Neuronal stem cell (in vitro differentiated cells): ENCODE measurements at regions not wholly inside any gene's neighbourhood (a gene's known extent, or its start where the extent isn't known, plus 50 kb on each side); places are given as distances from the start of the nearest gene placed in this dataset.

Source experiments
- DNase-seq: peaks from one replicate; pipeline ENCODE4 v3.0.0-alpha.2; 2013; ENCODE audit warnings: low spot score
- H2AFZ ChIP-seq: one replicate; pipeline ENCODE4 v1.6.1; 2013; ENCODE audit warnings: mild to moderate bottlenecking, low read length, inconsistent platforms
- H2AK5ac ChIP-seq: 2 replicates; pipeline ENCODE4 v1.6.1; 2013; ENCODE audit warnings: low read depth, mild to moderate bottlenecking, inconsistent platforms, low read length, moderate library complexity, mixed read lengths
- H2BK120ac ChIP-seq: 2 replicates; pipeline ENCODE4 v1.6.1; 2013; ENCODE audit warnings: low read depth, mild to moderate bottlenecking, inconsistent platforms, low read length, moderate library complexity, mixed read lengths
- H2BK12ac ChIP-seq: one replicate; pipeline ENCODE4 v1.6.1; 2013; ENCODE audit warnings: low read length, inconsistent platforms
- H2BK15ac ChIP-seq: 2 replicates; pipeline ENCODE4 v1.6.1; 2013; ENCODE audit warnings: mild to moderate bottlenecking, low read length, inconsistent platforms, mixed read lengths
- H2BK5ac ChIP-seq: one replicate; pipeline ENCODE4 v1.6.1; 2013; ENCODE audit warnings: inconsistent platforms, mild to moderate bottlenecking, low read length, moderate library complexity
- H3K14ac ChIP-seq: one replicate; pipeline ENCODE4 v1.6.1; 2013; ENCODE audit warnings: low read length, inconsistent platforms
- H3K18ac ChIP-seq: 2 replicates; pipeline ENCODE4 v1.6.1; 2013; ENCODE audit warnings: low read length, inconsistent platforms
- H3K23ac ChIP-seq: 2 replicates; pipeline ENCODE4 v1.6.1; 2013; ENCODE audit warnings: low read depth, mild to moderate bottlenecking, mixed read lengths, low read length, inconsistent platforms; ENCODE audit not compliant: poor library complexity
- H3K27ac ChIP-seq: replicated peaks from 3 replicates; pipeline ENCODE4 v1.5.1; 2013; ENCODE audit warnings: low read length, inconsistent platforms
- H3K27me3 ChIP-seq, 3 experiments: 2 replicates each; pipeline ENCODE4 v1.6.1; 2013; ENCODE audit warnings: low read length in 3 of 3, mild to moderate bottlenecking in 2 of 3, inconsistent platforms in 1 of 3, low read depth in 1 of 3, mixed read lengths in 1 of 3, moderate library complexity in 1 of 3; ENCODE audit not compliant: control insufficient read depth in 3 of 3, insufficient read depth in 3 of 3
- H3K36me3 ChIP-seq, 2 donors: replicated peaks in 1 of 2; 2 replicates each; pipeline ENCODE4 v1.6.1; 2013; ENCODE audit warnings: low read length in 2 of 2; ENCODE audit not compliant: control insufficient read depth in 2 of 2, insufficient read depth in 2 of 2
- H3K4ac ChIP-seq: 2 replicates; pipeline ENCODE4 v1.6.1; 2013; ENCODE audit warnings: inconsistent platforms, mild to moderate bottlenecking, low read length, moderate library complexity
- H3K4me1 ChIP-seq, 2 donors: 1 replicate in 1 of 2; 2 replicates in 1 of 2; pipeline ENCODE4 v1.6.1; 2013; ENCODE audit warnings: low read length in 2 of 2, low read depth in 1 of 2; ENCODE audit not compliant: control insufficient read depth in 2 of 2, insufficient read depth in 1 of 2
- H3K4me2 ChIP-seq: one replicate; pipeline ENCODE4 v1.6.1; 2013; ENCODE audit warnings: mild to moderate bottlenecking, low read length, inconsistent platforms; ENCODE audit not compliant: insufficient read depth, poor library complexity, severe bottlenecking
- H3K4me3 ChIP-seq, 2 donors: 2 replicates each; pipeline ENCODE4 v1.5.1; 2013; ENCODE audit warnings: low read length in 2 of 2, mild to moderate bottlenecking in 2 of 2, inconsistent platforms in 1 of 2, moderate library complexity in 1 of 2
- H3K79me1 ChIP-seq: one replicate; pipeline ENCODE4 v1.6.1; 2013; ENCODE audit warnings: low read depth, mild to moderate bottlenecking, inconsistent platforms, low read length, moderate library complexity
- H3K9ac ChIP-seq: one replicate; pipeline ENCODE4 v1.6.1; 2013; ENCODE audit warnings: mild to moderate bottlenecking, low read depth, low read length, inconsistent platforms; ENCODE audit not compliant: poor library complexity
- H3K9me3 ChIP-seq, 2 donors: replicated peaks in 1 of 2; 2 replicates each; pipeline versions ENCODE3 to v1.6.1; 2013; ENCODE audit warnings: low read length in 2 of 2, mild to moderate bottlenecking in 2 of 2, inconsistent platforms in 1 of 2, low read depth in 1 of 2, mixed read lengths in 1 of 2, moderate library complexity in 1 of 2; ENCODE audit not compliant: control insufficient read depth in 2 of 2, insufficient read depth in 1 of 2
- H4K8ac ChIP-seq: one replicate; pipeline ENCODE4 v1.6.1; 2013; ENCODE audit warnings: low read depth, mild to moderate bottlenecking, inconsistent platforms, low read length, moderate library complexity
- H4K91ac ChIP-seq: one replicate; pipeline ENCODE4 v1.6.1; 2013; ENCODE audit warnings: low read length, low read depth, mild to moderate bottlenecking, inconsistent platforms; ENCODE audit not compliant: poor library complexity
- WGBS, 2 donors: extraction: QIAGEN DNeasy Blood & Tissue Kit; methylation state at CpG; one replicate each; pipeline ENCODE4 v1.1.7; 2013; ENCODE audit warnings: missing lambda C conversion rate in 2 of 2, mixed read lengths in 1 of 2; ENCODE audit not compliant: insufficient read length in 2 of 2, insufficient replicate concordance in 1 of 2; ENCODE audit errors: extremely low coverage in 2 of 2; 5-methylcytosine and 5-hydroxymethylcytosine counted together

- Histone ChIP-seq H3K9me3 (no peaks in the 10 kb centered on the region), H2AK5ac (no peak overlapping the region), H3K79me1 (no peaks in the 10 kb centered on the region), H3K4me2 (no peak overlapping the region), H2BK5ac (no peak overlapping the region), H2BK12ac (no peak overlapping the region), H3K9ac (no peak overlapping the region), H4K91ac (no peak overlapping the region), H3K18ac (no peak overlapping the region), H2BK15ac (no peak overlapping the region), H4K8ac (no peak overlapping the region), H3K27ac (no peak overlapping the region), H3K36me3 (no peaks in the 10 kb centered on the region), H2AFZ (no peak overlapping the region), H3K23ac (no peak overlapping the region), H2BK120ac (no peak overlapping the region), H3K27me3 (no peaks in the 10 kb centered on the region), H3K4ac (no peak overlapping the region), H3K4me1 (no peaks in the 10 kb centered on the region), H3K14ac (no peak overlapping the region), H3K4me3 (no peak overlapping the region)
- DNase-seq, result no peak
Measured at GRCh38 chr2:56892382-56892781, 708.6 kb downstream of the CCDC85A start.

GRCh38 chr2:56898986-56899385 lies 715.2 kb downstream of the CCDC85A start:
- H2BK15ac ChIP-seq, result no peak overlapping the region
- no peak overlapping the region for H3K9ac ChIP-seq
- no peaks in the 10 kb centered on the region for H3K36me3 ChIP-seq
- no peak overlapping the region for H2AK5ac ChIP-seq
- no peak overlapping the region for H3K23ac ChIP-seq
- H3K27me3 ChIP-seq, result no peaks in the 10 kb centered on the region
- H2AFZ ChIP-seq, result no peak overlapping the region
- H3K27ac ChIP-seq, result no peak overlapping the region
- H2BK5ac ChIP-seq, result no peak overlapping the region
- H2BK120ac ChIP-seq, result no peak overlapping the region
- no peaks in the 10 kb centered on the region for H3K79me1 ChIP-seq
- H4K8ac ChIP-seq, result no peak overlapping the region
- no peak overlapping the region for H4K91ac ChIP-seq
- no peak overlapping the region for H3K4ac ChIP-seq
- no peak overlapping the region for H3K4me2 ChIP-seq
- no peak overlapping the region for H3K18ac ChIP-seq
- H3K9me3 ChIP-seq, result no peaks in the 10 kb centered on the region
- whole genome bisulfite sequencing, 2 donors, result no CpG with 5 or more reads among the region's 1 CpG
- H3K14ac ChIP-seq, result no peak overlapping the region
- H3K4me3 ChIP-seq, result no peak overlapping the region
- no peak overlapping the region for H2BK12ac ChIP-seq
- DNase-seq, result no peak
- no peaks in the 10 kb centered on the region for H3K4me1 ChIP-seq

GRCh38 chr2:56912490-56912889 lies 728.7 kb downstream of the CCDC85A start:
- H3K18ac ChIP-seq, result no peak overlapping the region
- no peaks in the 10 kb centered on the region for H3K79me1 ChIP-seq
- H3K14ac ChIP-seq, result no peak overlapping the region
- no peak overlapping the region for H2AK5ac ChIP-seq
- H3K4me3 ChIP-seq, result no peak overlapping the region
- no peak overlapping the region for H2BK120ac ChIP-seq
- H2AFZ ChIP-seq, result no peak overlapping the region
- H3K23ac ChIP-seq, result no peak overlapping the region
- no peak overlapping the region for H2BK12ac ChIP-seq
- no peaks in the 10 kb centered on the region for H3K4me1 ChIP-seq
- no peak for DNase-seq
- no peaks in the 10 kb centered on the region for H3K36me3 ChIP-seq
- H3K4me2 ChIP-seq, result no peak overlapping the region
- no peak overlapping the region for H4K8ac ChIP-seq
- no peak overlapping the region for H3K9ac ChIP-seq
- WGBS, 2 donors, result no CpG with 5 or more reads among the region's 4 CpGs
- no peak overlapping the region for H2BK5ac ChIP-seq
- no peaks in the 10 kb centered on the region for H3K27me3 ChIP-seq
- H3K4ac ChIP-seq, result no peak overlapping the region
- H4K91ac ChIP-seq, result no peak overlapping the region
- H3K9me3 ChIP-seq, result no peaks in the 10 kb centered on the region
- H2BK15ac ChIP-seq, result no peak overlapping the region
- H3K27ac ChIP-seq, result no peak overlapping the region

- no peak overlapping the region for H3K9ac ChIP-seq
- no peak overlapping the region for H3K27ac ChIP-seq
- H3K23ac ChIP-seq, result no peak overlapping the region
- no peak overlapping the region for H3K18ac ChIP-seq
- DNase-seq, result no peak
- H3K4ac ChIP-seq, result no peak overlapping the region
- no peak overlapping the region for H2BK15ac ChIP-seq
- H3K27me3 ChIP-seq, result no peaks in the 10 kb centered on the region
- H3K4me2 ChIP-seq, result no peak overlapping the region
- no peak overlapping the region for H2BK5ac ChIP-seq
- no peak overlapping the region for H4K91ac ChIP-seq
- H2AK5ac ChIP-seq, result no peak overlapping the region
- H2AFZ ChIP-seq, result peak overlapping the region; percentile 38
- no peaks in the 10 kb centered on the region for H3K36me3 ChIP-seq
- peaks cover 0 to 2% of the 10 kb centered on the region in 2 donors for H3K9me3 ChIP-seq
- no peak overlapping the region for H3K14ac ChIP-seq
- no peaks in the 10 kb centered on the region for H3K4me1 ChIP-seq
- no peak overlapping the region for H3K4me3 ChIP-seq
- no peak overlapping the region for H4K8ac ChIP-seq
- H3K79me1 ChIP-seq, result no peaks in the 10 kb centered on the region
- H2BK12ac ChIP-seq, result no peak overlapping the region
- H2BK120ac ChIP-seq, result no peak overlapping the region
Measured at GRCh38 chr2:56918790-56919189, 735.0 kb downstream of the CCDC85A start.
